HEK293 (cell line): ENCODE measurements at regions not wholly inside any gene's neighbourhood (a gene's known extent, or its start where the extent isn't known, plus 50 kb on each side); places are given as distances from the start of the nearest gene placed in this dataset.

Experiments used
- BCL11A ChIP-seq: fragments of 450-650 bp; formaldehyde crosslinking; IDR thresholded peaks from 2 replicates; pipeline ENCODE4 v1.5.1; 2016; ENCODE audit warnings: low read depth, missing biosample characterization, missing genetic modification characterization
- CTCF ChIP-seq: fragments of 450-650 bp; formaldehyde crosslinking; IDR thresholded peaks from 2 replicates; pipeline ENCODE4 v1.5.1; 2016; ENCODE audit warnings: missing biosample characterization, missing genetic modification characterization
- HOXD13 ChIP-seq: sonication (generic); formaldehyde crosslinking; IDR thresholded peaks from 2 replicates; pipeline ENCODE4 v1.8.0; 2022; ENCODE audit warnings: missing genetic modification reagents, borderline replicate concordance
- IKZF3 ChIP-seq: fragments of 450-650 bp; IDR thresholded peaks from 2 replicates; pipeline ENCODE4 v1.5.0; 2018; ENCODE audit warnings: missing biosample characterization, mild to moderate bottlenecking, missing genetic modification characterization, moderate library complexity
- YY1 ChIP-seq: fragments of 450-650 bp; formaldehyde crosslinking; IDR thresholded peaks from 2 replicates; pipeline ENCODE4 v1.5.1; 2018; ENCODE audit warnings: missing biosample characterization, missing genetic modification characterization
- ZBTB17 ChIP-seq: fragments of 450-650 bp; formaldehyde crosslinking; IDR thresholded peaks from 2 replicates; pipeline ENCODE4 v1.5.1; 2016; ENCODE audit warnings: missing biosample characterization, missing genetic modification characterization
- ZBTB21 ChIP-seq: fragments of 450-650 bp; formaldehyde crosslinking; IDR thresholded peaks from 2 replicates; pipeline ENCODE4 v1.5.1; 2017; ENCODE audit warnings: missing biosample characterization, missing genetic modification characterization
- ZFP3 ChIP-seq: fragments of 450-650 bp; formaldehyde crosslinking; IDR thresholded peaks from 2 replicates; pipeline ENCODE4 v1.5.1; 2016; ENCODE audit warnings: low read depth, missing biosample characterization, missing genetic modification characterization
- ZNF23 ChIP-seq: fragments of 450-650 bp; formaldehyde crosslinking; IDR thresholded peaks from 2 replicates; pipeline ENCODE4 v1.5.1; 2016; ENCODE audit warnings: missing biosample characterization, missing genetic modification characterization, borderline replicate concordance
- ZNF404 ChIP-seq: fragments of 450-650 bp; formaldehyde crosslinking; IDR thresholded peaks from 2 replicates; pipeline ENCODE4 v1.5.1; 2017; ENCODE audit warnings: missing biosample characterization, missing genetic modification characterization
- ZSCAN30 ChIP-seq: fragments of 450-650 bp; IDR thresholded peaks from 2 replicates; pipeline ENCODE4 v1.5.1; 2018; ENCODE audit warnings: missing biosample characterization, mild to moderate bottlenecking, missing genetic modification characterization, moderate library complexity

GRCh38 chr2:9754532-9754887 lies 88.8 kb upstream of the TAF1B start:
- TF ChIP-seq ZSCAN30, result no peak
- no peak for TF ChIP-seq BCL11A (tag by site-specific recombination)
- TF ChIP-seq ZNF404, result no peak
- no peak for TF ChIP-seq HOXD13 (CRISPR knock-in tag)
- no peak for TF ChIP-seq YY1 (tag by site-specific recombination)
- TF ChIP-seq CTCF (tag by site-specific recombination), result no peak
- no peak for TF ChIP-seq ZBTB17 (tag by site-specific recombination)
- no peak for TF ChIP-seq ZNF23 (tag by site-specific recombination)
- TF ChIP-seq IKZF3 (tag by site-specific recombination), result no peak
- TF ChIP-seq ZFP3, result no peak
- TF ChIP-seq ZBTB21 (tag by site-specific recombination), result no peak
